ENCODE measurements at regions not wholly inside any gene's neighbourhood (a gene's known extent, or its start where the extent isn't known, plus 50 kb on each side); places are given as distances from the start of the nearest gene placed in this dataset.

DNA sequence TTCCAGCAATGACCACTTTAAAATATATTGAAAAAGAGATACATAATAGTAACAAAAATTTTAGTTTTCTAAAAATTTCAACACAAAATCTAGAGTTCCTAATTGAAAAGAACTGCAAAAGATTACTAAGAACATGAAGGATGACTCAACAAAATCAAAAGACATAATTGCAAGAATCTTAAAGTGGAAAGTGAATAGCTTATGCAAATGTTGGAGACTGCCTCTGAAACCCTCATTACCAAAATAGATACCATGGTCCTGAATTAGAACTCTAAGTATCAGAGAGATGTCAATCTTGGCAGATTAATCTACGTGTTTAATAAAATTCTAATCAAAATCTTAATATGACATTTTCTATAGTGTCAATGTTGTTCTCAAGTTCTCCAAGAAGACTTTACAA is 60.7 kb upstream of the SGO1 start:
- H3K4me1 Mint-ChIP-seq = peaks cover 13 to 14% of the 10 kb centered on the region in 2 experiments

More for the DNA sequence above, 60.7 kb upstream of the SGO1 start:
- H3K4me3 Mint-ChIP-seq = no peak overlapping the region
- no CpG with 5 or more reads among the region's 1 CpG for WGBS (ENCODE audit: extremely low coverage, insufficient read length, low lambda C conversion rate)
- TF ChIP-seq, protein P1, sequence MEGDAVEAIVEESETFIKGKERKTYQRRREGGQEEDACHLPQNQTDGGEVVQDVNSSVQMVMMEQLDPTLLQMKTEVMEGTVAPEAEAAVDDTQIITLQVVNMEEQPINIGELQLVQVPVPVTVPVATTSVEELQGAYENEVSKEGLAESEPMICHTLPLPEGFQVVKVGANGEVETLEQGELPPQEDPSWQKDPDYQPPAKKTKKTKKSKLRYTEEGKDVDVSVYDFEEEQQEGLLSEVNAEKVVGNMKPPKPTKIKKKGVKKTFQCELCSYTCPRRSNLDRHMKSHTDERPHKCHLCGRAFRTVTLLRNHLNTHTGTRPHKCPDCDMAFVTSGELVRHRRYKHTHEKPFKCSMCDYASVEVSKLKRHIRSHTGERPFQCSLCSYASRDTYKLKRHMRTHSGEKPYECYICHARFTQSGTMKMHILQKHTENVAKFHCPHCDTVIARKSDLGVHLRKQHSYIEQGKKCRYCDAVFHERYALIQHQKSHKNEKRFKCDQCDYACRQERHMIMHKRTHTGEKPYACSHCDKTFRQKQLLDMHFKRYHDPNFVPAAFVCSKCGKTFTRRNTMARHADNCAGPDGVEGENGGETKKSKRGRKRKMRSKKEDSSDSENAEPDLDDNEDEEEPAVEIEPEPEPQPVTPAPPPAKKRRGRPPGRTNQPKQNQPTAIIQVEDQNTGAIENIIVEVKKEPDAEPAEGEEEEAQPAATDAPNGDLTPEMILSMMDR (conservative IDR thresholded peaks at IDR 0.05) = no peak
- peaks cover 0 to 11% (median 0%) of the 10 kb centered on the region in 3 experiments; a peak in 5 of 7 replicates for H3K36me3 Mint-ChIP-seq (ENCODE audit: insufficient read depth in 1 of 3, low read depth in 3 of 3)
- no peak for DNase-seq
- H2BK15ac ChIP-seq (ENCODE audit: low read depth, low read length) = no peak overlapping the region
- no peak overlapping the region for H4K5ac ChIP-seq (ENCODE audit: insufficient read length, low read depth, low read length)
- H4K8ac ChIP-seq (replicated peaks; ENCODE audit: insufficient read length, low read depth, low read length) = no peak overlapping the region
- H3K27ac Mint-ChIP-seq = no peak overlapping the region
- no peak overlapping the region for H2BK120ac ChIP-seq (ENCODE audit: low read depth, low read length, poor library complexity, severe bottlenecking)
- no peaks in the 10 kb centered on the region for H3K27me3 ChIP-seq (ENCODE audit: insufficient read depth, low read length)
- H3K79me1 ChIP-seq (ENCODE audit: insufficient read depth, low read depth, low read length, poor library complexity, severe bottlenecking) = no peaks in the 10 kb centered on the region
- H2BK20ac ChIP-seq (ENCODE audit: low read depth, low read length, poor library complexity, severe bottlenecking) = no peak overlapping the region
- H3K23ac ChIP-seq (ENCODE audit: insufficient read length, low read depth, low read length) = no peak overlapping the region
- no peak overlapping the region for H3K27ac ChIP-seq (ENCODE audit: insufficient read length, low read depth, low read length)
- no peak overlapping the region for H3T11ph ChIP-seq (ENCODE audit: low read length)
- H2AK5ac ChIP-seq (ENCODE audit: insufficient read length, low read length) = no peak overlapping the region
- no peak overlapping the region for H3K14ac ChIP-seq (ENCODE audit: insufficient read depth, low read length)
- no peaks in the 10 kb centered on the region for H3K27me3 Mint-ChIP-seq (ENCODE audit: low read depth)
- no peak overlapping the region for H3K4ac ChIP-seq (ENCODE audit: low read depth, low read length)
- no peaks in the 10 kb centered on the region for H3K79me2 ChIP-seq (ENCODE audit: insufficient read depth, low read length)
- H3K4me2 ChIP-seq (ENCODE audit: insufficient read depth, insufficient read length, low read length) = no peak overlapping the region
- H3K9me3 Mint-ChIP-seq = peaks cover 6 to 10% of the 10 kb centered on the region in 2 experiments; a peak in 4 of 5 replicates
- H3K9me3 ChIP-seq (ENCODE audit: control insufficient read depth, low read depth, low read length) = no peaks in the 10 kb centered on the region
- no peak overlapping the region for H3K9ac ChIP-seq (ENCODE audit: extremely low read depth, insufficient read length, low read length)
- no peaks in the 10 kb centered on the region for H4K20me1 ChIP-seq (ENCODE audit: control insufficient read depth, insufficient read depth, insufficient read length)
- H2BK5ac ChIP-seq (ENCODE audit: insufficient read length, low read length) = no peak overlapping the region
- no peak overlapping the region for H2AFZ ChIP-seq (ENCODE audit: low read length)
- H3K56ac ChIP-seq (ENCODE audit: insufficient read length, low read depth, low read length) = no peak overlapping the region
- H3K4me1 ChIP-seq (ENCODE audit: insufficient read depth, low read length) = peaks cover 6% of the 10 kb centered on the region; the same call in 1 of the 2 replicates
- no peaks in the 10 kb centered on the region for H3K23me2 ChIP-seq (ENCODE audit: insufficient read length, low read depth, low read length, poor library complexity, severe bottlenecking)
- no peak overlapping the region for H4K91ac ChIP-seq (ENCODE audit: insufficient read length, low read depth, low read length)
- no peak overlapping the region for H2BK12ac ChIP-seq (ENCODE audit: insufficient read length, low read depth, low read length)
- no peak overlapping the region for H3K18ac ChIP-seq (ENCODE audit: insufficient read length, low read depth, low read length)

All from H9 (cell line).